Activated CD8-positive, alpha-beta T cell treated with anti-CD3 and anti-CD28 coated beads for 36 hours (primary cell): ENCODE measurements at regions not wholly inside any gene's neighbourhood (a gene's known extent, or its start where the extent isn't known, plus 50 kb on each side); places are given as distances from the start of the nearest gene placed in this dataset.

ENCODE experiments used
- ATAC-seq: fragments of 200-7000 bp; cut with Tn5 transposase; one replicate; pipeline ENCODE4 v1.10.0; 2021; ENCODE audit warnings: mild to moderate bottlenecking, moderate library complexity
- CTCF ChIA-PET: fragments of 350-600 bp; sonication (Branson Sonifier 250); formaldehyde crosslinking; loops from one replicate; lab custom pipeline; 2021; ENCODE audit warnings: antibody characterized with exemption; lab: Charles Lee
- POLR2A ChIA-PET: fragments of 350-600 bp; sonication (Branson Sonifier 250); formaldehyde crosslinking; loops from one replicate; lab custom pipeline; 2021; ENCODE audit warnings: antibody characterized with exemption; lab: Charles Lee
- DNase-seq: peaks from one replicate; pipeline ENCODE4 v3.0.0-alpha.2; 2020
- H3K27ac Mint-ChIP-seq: one replicate; pipeline ENCODE4 v1.8.0; 2021; ENCODE audit warnings: mild to moderate bottlenecking, mixed read lengths
- H3K27me3 Mint-ChIP-seq: one replicate; pipeline ENCODE4 v1.8.0; 2021; ENCODE audit warnings: mixed read lengths
- H3K36me3 Mint-ChIP-seq: one replicate; pipeline ENCODE4 v1.8.0; 2021; ENCODE audit warnings: low read depth, mixed read lengths
- H3K4me1 Mint-ChIP-seq: one replicate; pipeline ENCODE4 v1.8.0; 2021; ENCODE audit warnings: low read depth, mixed read lengths
- H3K4me3 Mint-ChIP-seq: one replicate; pipeline ENCODE4 v1.8.0; 2021; ENCODE audit warnings: mild to moderate bottlenecking, moderate library complexity, mixed read lengths
- H3K9me3 Mint-ChIP-seq: one replicate; pipeline ENCODE4 v1.8.0; 2021; ENCODE audit warnings: mixed read lengths
- intact Hi-C: fragments of 100-400 bp; cut with micrococcal nuclease; formaldehyde crosslinking; loops from one replicate; pipeline ENCODE4 v1.10.0; 2022
- TF ChIP-seq, protein P1 (sequence below): fragments of 200-600 bp; IDR thresholded peaks from one replicate; pipeline ENCODE4 v1.8.0; 2022; ENCODE audit warnings: antibody characterized with exemption, mild to moderate bottlenecking

DNA sequence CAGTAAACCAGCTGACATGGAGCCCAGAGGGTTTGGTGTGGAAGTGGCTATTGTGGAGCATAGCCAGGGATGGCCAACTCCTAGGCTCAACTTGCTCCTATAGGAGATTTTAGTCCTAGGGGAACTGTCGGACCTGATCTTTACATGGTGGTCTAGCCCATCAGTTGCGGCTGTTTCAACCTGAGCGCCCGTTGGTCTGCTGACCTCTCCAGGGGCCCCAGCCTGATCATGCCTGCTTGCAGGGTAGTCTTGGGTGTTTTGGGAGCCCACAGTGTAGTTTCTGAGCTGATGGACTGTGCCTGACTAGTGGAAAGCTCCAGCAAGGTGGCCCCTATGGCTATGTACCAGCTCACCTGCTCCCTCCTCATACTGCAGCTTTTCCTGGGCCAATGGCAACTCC, 597.0 kb downstream of the IQCM start:
- ATAC-seq (no peak), DNase-seq (no peak)
- TF ChIP-seq, protein P1, sequence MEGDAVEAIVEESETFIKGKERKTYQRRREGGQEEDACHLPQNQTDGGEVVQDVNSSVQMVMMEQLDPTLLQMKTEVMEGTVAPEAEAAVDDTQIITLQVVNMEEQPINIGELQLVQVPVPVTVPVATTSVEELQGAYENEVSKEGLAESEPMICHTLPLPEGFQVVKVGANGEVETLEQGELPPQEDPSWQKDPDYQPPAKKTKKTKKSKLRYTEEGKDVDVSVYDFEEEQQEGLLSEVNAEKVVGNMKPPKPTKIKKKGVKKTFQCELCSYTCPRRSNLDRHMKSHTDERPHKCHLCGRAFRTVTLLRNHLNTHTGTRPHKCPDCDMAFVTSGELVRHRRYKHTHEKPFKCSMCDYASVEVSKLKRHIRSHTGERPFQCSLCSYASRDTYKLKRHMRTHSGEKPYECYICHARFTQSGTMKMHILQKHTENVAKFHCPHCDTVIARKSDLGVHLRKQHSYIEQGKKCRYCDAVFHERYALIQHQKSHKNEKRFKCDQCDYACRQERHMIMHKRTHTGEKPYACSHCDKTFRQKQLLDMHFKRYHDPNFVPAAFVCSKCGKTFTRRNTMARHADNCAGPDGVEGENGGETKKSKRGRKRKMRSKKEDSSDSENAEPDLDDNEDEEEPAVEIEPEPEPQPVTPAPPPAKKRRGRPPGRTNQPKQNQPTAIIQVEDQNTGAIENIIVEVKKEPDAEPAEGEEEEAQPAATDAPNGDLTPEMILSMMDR, result no peak
- Mint-ChIP-seq H3K4me3 (no peak overlapping the region), H3K36me3 (no peaks in the 10 kb centered on the region), H3K9me3 (peaks cover 15% of the 10 kb centered on the region), H3K27ac (no peak overlapping the region), H3K27me3 (no peaks in the 10 kb centered on the region), H3K4me1 (no peaks in the 10 kb centered on the region)
- CTCF ChIA-PET, result no interaction called here
- POLR2A ChIA-PET, result no interaction called here
- intact Hi-C loops, result no loop called here

- no peak overlapping the region for H3K27ac Mint-ChIP-seq
- H3K4me3 Mint-ChIP-seq, result no peak overlapping the region
- H3K9me3 Mint-ChIP-seq, result no peaks in the 10 kb centered on the region
- TF ChIP-seq, protein P1, result no peak
- intact Hi-C loops, result no loop called here
- H3K27me3 Mint-ChIP-seq, result no peaks in the 10 kb centered on the region
- POLR2A ChIA-PET, result no interaction called here
- no peaks in the 10 kb centered on the region for H3K36me3 Mint-ChIP-seq
- no peak for DNase-seq
- CTCF ChIA-PET, result no interaction called here
- ATAC-seq, result no peak
- no peaks in the 10 kb centered on the region for H3K4me1 Mint-ChIP-seq
These were observed 601.3 kb downstream of the IQCM start for GRCh38 chr4:149214301-149214700.

DNA sequence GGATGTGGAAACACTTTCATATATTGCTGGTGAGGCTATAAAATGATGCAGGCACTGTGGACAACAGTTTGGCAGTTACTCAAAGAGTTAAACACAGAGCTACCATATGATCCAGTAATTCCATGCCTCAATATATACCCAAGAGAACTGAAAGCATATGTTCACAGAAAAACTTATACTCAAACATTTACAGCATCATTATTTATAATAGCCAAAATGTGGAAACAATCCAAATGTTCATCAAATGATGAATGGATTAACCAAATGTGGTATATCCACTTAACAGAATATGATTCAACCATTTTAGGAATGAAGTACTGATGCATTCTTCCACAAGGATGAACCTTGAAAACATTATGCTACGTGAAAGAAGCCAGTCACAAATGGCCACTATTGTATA, 603.8 kb downstream of the IQCM start:
- Mint-ChIP-seq H3K27me3 (no peaks in the 10 kb centered on the region), H3K27ac (no peak overlapping the region), H3K9me3 (no peaks in the 10 kb centered on the region), H3K4me1 (no peaks in the 10 kb centered on the region), H3K36me3 (no peaks in the 10 kb centered on the region), H3K4me3 (no peak overlapping the region)
- ATAC-seq (no peak), DNase-seq (no peak)
- ChIA-PET CTCF (no interaction called here), POLR2A (interaction anchor here (0.7 kb wide), 1 partner anchor 1335 kb away, joined by 4 read pairs; no protein-coding TSS in a partner anchor)
- TF ChIP-seq, protein P1, result no peak
- intact Hi-C loops, result no loop called here

DNA sequence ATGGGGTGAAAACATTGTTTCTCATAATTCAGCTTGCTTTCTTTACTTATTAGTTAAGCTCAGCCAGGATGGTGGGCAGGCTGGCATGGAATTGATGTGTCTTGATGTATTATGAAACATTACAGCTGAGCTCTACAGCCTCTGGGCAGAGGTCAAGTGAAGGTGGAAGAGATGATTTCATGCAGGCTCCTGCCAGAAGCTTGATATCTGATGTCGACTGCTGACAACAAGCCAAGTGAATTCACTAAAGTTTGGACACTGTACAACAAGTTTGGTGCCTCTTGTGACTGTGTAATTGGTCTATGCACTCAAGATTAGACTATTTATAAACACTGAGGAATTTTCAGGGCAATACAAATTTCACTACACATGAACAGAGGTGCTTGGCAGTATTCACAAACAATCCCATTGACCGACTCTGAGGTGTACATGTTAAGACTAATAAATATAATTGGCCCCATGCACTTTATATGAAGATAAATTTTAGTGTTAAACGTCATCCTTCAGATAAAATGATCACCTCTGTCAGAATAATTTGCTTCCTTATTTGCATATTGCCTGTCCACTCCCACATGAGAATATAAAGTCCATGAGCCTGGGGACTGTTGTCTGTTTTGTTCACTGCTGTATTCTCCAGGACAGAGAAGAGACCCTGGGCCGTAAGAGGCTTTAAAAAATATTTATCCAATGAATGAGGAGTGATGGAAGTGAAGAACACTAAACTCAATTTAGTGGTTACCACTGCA, 612.2 kb downstream of the IQCM start:
- intact Hi-C loops, result no loop called here
- Mint-ChIP-seq H3K27me3 (no peaks in the 10 kb centered on the region), H3K9me3 (no peaks in the 10 kb centered on the region), H3K27ac (no peak overlapping the region), H3K36me3 (no peaks in the 10 kb centered on the region), H3K4me1 (no peaks in the 10 kb centered on the region), H3K4me3 (no peak overlapping the region)
- DNase-seq, result no peak
- ATAC-seq, result no peak
- TF ChIP-seq, protein P1, result no peak
- CTCF ChIA-PET, result no interaction called here
- POLR2A ChIA-PET, result no interaction called here

- no peak overlapping the region for H3K27ac Mint-ChIP-seq
- ChIA-PET CTCF (no interaction called here), POLR2A (no interaction called here)
- ATAC-seq (no peak), DNase-seq (no peak)
- intact Hi-C loops, result no loop called here
- no peaks in the 10 kb centered on the region for H3K4me1 Mint-ChIP-seq
- H3K27me3 Mint-ChIP-seq, result no peaks in the 10 kb centered on the region
- H3K9me3 Mint-ChIP-seq, result no peaks in the 10 kb centered on the region
- no peak overlapping the region for H3K4me3 Mint-ChIP-seq
- no peaks in the 10 kb centered on the region for H3K36me3 Mint-ChIP-seq
- TF ChIP-seq, protein P1, result no peak
These were observed 613.5 kb downstream of the IQCM start for GRCh38 chr4:149202117-149202516.
